CD4-positive, alpha-beta T cell treated with Interleukin-6 at 100 ng/mL for 8 hours (primary cell): ENCODE measurements at regions not wholly inside any gene's neighbourhood (a gene's known extent, or its start where the extent isn't known, plus 50 kb on each side); places are given as distances from the start of the nearest gene placed in this dataset.

ENCODE experiments used
- DNase-seq: peaks from one replicate; pipeline ENCODE4 v3.0.0-alpha.2; 2020; ENCODE audit warnings: mixed read lengths, low spot score

DNA sequence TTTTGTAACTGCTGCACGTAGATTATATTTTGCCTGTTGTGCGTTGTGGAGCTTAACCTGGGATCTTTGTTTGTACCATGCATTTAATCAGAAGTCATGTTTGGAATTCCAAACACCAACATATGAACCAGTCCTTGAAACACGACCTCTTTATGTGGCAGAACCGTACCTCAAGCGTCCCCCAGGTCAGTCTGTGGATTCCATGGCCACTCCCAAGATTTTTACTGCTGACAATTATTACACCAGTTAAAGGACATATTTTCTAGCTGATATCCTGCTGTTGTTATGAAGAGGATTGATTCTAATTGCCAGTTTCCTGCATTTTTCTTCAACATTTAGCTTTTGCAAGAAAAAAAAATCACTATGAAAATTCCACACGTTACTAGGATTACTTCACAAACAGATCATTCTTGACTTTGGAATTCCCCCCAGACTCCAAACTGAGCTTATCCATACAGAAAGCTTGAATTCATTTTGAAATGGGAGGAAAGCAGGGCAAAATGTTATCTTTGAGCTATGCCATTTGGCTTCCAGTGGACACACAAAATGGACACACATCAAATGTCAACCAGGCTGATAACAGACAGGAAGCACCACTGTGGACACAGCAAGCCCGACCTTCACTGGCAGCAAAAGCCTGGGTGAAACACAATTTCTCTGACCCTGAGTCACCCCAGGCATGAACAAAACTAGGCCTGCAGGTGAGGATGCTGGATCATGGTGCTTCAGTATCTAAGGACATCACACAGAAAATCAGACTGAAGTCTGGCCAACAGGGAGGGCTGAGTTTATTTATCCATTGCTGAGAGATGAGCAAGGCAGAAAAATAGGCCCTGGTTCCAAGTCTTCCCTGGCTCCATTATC is 542.9 kb upstream of the JAG1 start:
- no peak for DNase-seq

DNA sequence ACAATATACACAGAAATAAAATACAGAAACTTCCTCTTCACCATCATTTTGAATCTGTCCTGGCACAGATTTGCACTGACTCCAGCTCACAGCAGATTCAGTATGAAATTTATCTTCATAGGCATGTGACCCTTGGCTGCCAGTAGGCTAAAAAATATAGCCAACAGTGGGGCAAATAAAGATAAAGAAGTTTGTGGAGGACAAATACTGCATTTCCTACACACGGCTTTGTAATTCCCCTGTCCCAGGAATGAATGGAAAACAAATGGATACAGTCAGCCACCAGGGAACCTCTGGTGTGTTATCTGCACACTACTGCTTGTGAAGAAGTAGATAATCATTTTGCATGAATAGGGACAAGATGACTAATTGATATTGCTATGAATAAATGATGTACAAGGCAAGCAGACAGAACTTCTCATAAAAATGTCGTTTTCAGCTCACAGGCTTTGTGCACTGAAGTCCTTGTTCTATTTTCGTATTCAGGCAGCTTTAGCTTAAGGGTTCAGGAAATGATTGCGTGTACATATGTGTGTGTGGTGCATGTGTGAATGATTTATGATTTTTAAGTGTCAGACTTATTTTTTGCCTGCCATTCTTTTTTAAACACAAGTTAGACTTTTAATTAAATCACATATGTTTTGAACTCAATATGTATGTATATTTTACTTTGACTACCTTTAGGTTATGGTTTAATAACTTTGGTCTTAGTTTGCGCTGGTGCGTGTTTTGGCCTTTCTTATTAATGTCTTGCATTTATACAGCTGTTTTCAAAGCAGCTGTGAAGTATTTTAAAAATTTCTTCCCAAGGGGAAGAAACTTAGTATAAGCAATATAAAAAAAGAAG is 543.8 kb upstream of the JAG1 start:
- no peak for DNase-seq

DNA sequence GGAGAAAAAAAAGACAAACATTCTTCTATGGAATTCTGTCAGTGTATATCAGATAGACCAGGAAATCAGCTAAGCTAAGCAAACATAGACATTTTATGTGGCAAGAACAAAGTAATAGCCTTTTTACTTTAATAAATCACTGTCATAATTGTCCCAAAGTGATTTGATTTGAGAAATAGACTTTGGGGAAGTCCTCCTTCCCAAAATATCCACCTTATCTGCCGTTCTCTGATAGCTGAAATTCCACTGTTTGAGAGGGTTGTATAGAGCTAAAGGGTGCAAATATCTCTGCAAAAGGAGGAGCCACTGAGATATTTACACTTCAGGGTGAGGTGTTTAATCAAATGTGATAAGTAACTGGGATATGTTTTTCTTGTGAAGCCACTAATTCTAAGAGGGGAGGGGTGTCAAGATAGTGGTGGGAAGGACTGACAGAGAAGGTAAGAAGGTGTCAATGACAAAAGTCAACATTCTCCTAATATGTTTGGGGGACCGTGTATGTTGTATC is 544.4 kb upstream of the JAG1 start:
- DNase-seq = no peak

DNA sequence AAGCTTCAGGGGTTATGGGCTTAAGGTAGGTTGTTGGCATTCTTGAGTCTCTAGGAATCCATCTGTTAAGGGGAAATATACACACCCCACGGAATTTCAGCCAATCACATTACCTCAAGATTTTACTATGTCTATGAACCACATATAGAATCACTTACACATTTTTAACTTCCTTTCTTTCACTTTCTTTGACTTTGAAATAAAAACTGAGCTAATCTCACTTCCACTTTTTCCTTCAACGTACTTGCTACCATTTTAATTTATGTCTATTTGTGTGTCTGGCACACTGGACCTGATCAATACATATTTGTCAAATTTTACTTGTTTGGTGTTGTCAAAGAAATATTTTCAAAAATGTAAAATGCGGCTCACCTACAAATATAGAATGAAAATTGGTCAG is 545.4 kb upstream of the JAG1 start:
- no peak for DNase-seq

DNA sequence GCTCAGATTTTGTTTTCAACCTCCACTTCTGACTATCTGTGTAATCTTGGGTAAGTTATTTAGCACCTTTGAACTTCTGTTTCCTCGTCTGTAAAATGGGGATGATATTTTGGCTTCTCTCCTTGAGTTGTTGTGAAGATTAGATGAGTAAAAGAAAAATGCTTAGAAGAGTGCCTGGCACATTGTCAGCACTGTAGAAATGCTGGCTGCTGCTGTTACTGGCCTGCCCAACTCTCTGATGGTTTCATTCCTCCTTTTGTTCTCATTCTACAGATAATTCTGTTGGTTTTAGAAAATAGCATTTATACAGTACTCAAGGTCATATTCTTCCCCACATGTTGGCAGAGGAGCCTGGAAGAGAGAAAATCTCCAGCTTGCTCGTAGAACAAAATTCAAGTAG is 547.2 kb upstream of the JAG1 start:
- no peak for DNase-seq

DNA sequence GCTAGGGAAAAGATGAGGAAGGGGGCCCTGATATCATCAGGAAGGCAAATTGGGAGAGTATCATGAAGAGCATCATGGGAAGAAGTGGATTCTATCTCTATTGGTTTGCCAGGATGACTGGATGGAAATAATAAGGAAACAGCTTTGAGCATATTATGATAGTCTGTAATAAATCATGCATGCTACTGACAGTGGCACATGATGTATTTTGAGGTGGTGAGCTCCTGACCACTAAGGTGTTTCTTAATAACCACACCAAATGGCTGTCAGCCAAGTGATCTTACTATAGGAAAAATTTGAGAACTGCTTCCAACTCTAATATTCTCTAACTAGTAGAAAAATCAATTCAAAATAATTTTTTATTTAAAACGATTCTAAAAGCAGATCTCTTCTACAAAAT is 548.4 kb upstream of the JAG1 start:
- no peak for DNase-seq

DNA sequence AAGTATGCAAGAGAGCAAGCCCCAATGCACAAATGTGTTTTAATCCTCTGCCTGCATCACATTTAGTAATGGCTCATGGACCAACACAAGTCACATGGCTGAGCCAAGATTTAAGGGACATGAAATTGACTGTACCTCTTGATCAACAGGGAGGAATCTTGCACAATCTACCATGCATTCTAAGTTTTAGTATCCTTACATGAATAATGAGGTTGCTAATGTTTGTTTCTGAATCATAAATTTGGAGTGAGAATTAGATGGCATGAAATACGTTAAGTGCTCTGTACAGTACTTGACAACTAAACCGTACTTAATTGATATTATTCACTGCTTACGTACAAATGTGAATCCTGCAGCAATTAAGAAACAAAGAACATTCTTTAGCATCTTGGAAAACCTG is 553.8 kb upstream of the JAG1 start:
- no peak for DNase-seq

DNA sequence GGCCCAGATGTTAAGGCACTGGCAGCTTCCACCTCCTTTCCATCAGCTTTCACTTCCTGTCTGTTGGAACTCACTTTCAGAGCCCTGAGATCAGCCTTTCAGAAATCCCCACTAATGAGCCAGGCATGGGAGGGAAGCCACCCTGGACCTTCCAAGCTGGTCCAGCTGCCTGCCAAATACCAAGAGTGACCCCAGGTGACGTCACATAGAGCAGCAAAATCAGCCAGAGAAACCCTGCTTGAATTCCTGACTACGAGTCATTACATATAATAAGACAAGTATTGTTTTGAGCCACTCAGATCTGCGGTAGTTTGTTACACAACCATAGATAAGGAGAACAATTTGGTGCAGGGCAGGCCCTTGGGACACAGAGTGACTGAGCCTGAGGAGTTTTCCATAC is 556.0 kb upstream of the JAG1 start:
- DNase-seq = no peak

DNA sequence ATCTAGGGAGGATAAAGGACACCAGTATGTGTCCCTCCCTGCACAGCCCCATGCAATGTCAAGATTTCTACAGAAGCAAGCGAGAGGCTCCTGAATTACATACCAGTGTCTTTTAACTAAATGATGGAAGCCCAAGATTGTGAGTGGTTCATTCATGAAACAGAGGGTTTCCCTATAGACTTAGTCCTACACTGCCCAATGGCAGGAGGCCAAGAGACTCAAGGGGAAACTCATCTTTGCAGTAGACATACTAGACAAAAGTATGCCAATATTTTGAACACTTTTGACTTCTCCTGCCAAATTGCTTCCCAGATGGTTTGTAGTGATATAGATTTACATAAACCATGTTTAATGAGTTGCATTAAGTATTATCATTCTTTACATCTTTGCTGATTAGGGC is 557.2 kb upstream of the JAG1 start:
- DNase-seq = no peak

DNA sequence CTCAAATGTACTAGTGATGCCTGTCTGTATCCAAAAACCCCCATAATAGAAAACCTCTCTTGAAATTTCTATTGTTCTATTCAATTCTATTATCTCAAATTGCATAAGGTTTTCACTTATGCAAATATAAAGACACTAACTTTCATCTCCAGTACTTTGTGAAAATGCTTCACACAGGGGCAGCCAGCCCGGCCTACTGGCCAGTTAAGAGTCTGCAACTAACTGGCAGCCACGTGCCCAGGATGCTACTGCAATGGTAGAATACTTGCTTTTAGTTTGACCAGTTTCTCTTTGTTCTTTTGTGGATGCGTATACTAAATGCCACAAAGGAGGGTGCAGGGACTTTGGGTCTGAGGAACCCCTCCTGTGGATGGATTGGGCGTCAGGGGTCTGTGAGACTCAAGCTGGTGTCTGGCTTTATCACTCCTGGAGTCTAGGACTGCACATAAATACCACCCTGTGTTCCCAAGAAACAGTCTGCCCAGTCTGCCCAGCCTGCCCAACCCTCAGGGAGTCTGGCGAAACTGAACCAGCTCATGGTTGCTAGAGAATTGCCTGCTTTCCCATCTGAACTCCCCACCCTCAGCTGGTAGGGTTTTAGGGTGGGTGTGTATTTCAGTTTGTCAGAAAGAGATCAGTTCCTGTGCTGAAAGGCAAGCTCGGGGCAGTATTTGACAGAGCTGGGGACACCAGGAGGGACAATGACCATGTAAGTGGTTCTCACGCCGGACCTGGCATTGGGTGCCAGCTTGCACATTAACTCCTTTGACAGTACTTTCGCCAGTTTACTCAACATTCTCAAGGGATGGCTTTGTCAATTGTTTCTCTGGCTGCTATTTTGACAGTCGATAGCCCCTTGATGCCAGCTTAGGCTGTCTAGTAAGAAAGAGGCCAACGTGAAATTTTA is 558.2 kb upstream of the JAG1 start:
- DNase-seq = no peak

DNA sequence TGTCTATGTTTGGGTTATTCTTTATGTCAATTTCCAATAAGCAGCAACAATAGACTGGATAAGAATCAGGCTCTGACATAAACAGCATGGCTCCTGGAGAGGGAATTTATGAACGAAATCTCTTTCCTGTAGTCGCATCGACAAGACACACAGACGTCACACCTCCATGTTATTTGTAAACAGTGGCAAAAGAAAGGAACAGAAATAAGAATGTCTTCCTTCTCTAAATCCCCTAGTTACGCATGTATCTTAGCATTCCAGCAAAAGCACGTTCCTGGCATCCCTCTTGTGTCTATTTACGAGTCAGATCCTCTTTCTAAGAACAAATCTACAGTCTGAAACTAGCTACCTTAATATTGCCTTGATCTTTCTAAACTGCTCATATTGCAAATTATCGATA is 559.1 kb upstream of the JAG1 start:
- no peak for DNase-seq

DNA sequence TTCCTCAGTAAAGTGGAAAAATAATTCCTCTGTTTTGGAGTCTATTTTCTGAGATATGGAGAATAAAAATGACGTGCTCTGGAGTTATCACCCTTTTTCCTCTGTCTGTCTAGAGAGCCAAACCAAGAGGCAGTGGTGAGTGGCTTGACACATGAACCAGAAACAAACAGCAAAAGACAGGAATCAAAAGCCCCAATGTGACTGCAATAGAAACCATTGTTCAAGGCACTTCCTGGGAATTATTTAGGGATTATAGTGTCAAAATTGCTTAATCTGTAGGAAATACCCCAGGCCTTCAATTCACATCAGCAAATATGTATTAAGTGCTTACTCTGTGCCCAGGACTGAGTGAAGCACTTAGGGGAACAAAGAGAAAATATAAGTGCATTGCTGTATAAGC is 560.4 kb upstream of the JAG1 start:
- DNase-seq = no peak

DNA sequence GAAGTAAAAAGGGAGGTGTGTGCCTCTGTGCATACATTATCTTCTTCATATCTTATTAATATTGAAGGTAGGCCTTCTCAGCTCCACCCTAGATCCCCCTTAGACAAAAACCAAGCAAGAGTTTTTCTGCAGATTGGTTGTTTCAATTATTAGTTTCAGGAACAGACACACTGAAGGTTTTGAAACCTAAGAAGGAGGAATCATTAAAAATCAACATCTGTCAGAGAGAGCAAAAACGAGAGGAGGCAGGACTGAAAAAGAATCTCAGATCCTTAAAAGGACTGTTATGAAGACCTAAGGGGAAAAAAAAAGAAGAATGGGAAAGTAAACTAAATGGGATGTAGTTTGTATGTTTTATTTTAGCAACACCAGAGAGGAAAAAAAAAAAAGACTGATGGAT is 560.8 kb upstream of the JAG1 start:
- DNase-seq = no peak

DNA sequence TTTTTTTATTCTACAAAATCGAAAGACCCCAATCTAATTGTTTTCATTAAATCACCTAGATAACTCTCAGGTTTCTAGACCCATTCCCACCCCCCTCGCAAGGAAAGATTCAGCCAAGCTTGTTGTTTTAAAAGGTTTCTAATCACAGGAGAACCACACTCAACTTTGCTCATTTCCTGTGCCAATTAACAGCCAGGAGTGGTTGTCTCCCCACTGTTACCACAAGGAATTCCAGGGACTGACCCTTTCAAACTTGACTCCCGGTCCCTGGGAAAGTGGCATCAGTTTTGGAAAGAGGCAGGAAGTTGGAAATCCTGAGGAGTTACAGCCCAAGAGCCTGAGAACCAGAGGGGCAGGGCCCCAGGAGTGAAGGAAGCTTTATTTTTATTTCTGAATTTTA is 561.3 kb upstream of the JAG1 start:
- DNase-seq = no peak

DNA sequence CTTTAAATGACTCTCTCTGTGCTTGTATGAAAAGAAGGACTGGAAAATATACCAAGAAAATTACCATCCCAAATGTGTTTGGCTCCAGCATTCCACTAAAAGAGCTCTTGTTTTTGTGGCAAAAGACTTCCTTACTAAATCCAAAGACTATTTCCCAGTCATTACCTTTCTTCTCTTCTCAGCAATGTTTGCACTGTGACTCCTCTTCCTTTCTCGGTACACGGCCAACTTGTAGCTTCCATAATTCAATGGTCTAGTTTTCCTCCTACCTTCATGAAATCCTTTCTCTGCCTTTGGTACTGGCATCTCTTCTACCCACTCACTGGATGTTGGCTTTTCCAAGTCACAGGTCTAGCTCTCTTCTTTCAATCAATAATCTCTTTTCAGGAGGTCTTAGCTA is 568.5 kb upstream of the JAG1 start:
- no peak for DNase-seq

DNA sequence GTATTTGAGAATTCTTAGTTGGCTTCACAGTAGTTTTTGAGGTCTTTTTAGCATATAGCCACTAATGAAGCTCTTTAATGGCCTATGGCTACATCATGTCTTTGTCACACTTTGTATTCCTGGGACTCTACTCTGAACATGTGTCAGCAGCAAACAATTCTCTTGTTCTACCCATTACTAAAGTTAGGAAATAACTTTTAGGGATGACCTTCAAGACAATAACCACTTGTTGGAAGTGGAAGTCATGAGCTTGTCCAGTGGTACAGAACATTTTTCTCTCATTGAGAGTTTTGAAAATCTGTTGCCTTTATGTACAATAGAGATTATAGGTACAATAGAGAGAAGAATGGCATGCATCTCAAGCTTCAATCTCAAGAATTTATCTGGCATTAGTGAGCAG is 571.6 kb upstream of the JAG1 start:
- DNase-seq = no peak

DNA sequence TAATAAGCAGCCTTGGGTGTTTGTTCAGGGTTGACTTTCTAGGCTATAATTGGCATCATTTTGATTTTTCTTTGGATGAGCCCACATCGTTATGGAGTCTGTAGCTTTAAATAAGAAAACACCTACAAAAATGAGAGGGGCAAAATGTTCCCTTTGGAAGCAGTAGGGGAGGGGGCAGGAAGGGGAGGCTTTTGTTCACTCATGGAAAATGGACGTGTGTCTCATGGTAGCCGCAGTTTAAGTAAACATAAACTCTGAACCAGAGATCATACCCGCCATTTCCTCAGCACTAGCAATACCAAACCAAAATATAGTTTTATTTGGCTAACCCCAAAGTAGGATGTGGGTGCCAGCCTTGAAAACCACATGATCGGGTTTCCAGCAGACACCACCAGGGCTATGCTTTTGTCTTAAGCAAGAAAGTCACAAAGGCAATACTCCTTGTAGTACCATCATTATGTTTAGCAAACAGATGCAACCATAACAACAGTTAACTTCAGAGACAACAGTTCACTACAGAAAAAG is 572.5 kb upstream of the JAG1 start:
- no peak for DNase-seq

DNA sequence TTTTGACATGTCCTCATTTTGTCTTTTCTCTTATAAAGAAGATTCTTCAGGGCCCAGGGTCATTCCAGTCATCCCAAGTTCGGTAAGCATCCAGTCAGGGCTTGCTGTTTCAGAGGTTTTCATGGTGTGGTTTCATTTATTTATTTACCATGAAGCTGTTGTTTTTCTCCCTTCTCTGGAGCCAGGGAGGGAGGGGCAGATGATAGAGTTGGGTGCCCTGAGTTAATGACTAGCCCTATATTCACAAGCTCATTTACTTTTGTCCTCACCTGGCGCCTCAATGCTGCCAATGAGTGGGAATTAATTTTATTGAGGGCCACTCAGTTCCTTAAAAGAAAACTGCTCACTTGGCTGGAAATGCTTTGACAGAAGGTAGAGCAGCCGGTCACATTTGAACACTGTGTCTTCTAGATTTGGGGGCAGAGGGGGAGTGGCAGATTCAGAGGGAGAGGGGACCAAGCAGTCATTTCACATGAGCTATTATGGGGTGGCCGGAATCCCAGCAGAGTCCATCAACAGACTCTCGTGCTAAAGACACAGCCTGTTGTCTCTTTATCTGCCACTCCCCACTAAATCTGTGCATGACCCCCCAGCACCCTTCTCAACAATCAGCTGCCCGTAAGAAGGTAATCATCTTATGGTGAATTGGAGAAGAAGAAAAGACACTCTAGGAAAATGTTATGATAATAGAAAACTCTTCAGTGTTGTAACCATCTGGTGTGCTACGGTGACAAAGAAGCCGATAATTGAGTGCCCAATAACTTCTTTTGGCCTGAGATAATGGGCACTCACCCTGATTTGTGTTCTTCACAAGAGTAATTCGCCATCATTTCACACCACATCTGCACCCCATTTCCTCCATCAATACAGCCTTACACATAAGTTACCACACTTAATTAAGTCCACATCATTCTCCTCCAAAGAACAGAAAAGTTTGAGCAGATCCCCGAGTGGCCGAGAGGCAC is 573.5 kb upstream of the JAG1 start:
- no peak for DNase-seq

DNA sequence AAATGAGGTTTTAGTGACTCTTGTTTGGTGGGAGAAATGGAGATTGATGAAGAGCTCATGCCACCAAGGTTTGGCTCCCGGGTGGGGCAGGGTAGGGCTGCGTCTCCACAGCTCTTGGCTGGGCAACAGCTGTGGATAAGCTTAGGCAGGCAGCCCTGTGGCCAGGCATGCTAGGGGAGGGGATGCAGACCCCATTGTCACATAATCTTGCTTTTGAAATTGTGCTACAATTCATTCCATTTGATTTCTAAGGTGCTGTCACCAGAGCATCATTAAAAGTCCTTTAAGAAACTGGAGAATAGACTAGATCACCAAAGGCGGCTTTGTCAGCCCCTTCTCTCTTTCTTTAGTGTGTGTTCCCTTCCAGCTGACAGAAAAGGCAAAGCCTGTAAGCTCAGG is 574.2 kb upstream of the JAG1 start:
- DNase-seq = no peak

DNA sequence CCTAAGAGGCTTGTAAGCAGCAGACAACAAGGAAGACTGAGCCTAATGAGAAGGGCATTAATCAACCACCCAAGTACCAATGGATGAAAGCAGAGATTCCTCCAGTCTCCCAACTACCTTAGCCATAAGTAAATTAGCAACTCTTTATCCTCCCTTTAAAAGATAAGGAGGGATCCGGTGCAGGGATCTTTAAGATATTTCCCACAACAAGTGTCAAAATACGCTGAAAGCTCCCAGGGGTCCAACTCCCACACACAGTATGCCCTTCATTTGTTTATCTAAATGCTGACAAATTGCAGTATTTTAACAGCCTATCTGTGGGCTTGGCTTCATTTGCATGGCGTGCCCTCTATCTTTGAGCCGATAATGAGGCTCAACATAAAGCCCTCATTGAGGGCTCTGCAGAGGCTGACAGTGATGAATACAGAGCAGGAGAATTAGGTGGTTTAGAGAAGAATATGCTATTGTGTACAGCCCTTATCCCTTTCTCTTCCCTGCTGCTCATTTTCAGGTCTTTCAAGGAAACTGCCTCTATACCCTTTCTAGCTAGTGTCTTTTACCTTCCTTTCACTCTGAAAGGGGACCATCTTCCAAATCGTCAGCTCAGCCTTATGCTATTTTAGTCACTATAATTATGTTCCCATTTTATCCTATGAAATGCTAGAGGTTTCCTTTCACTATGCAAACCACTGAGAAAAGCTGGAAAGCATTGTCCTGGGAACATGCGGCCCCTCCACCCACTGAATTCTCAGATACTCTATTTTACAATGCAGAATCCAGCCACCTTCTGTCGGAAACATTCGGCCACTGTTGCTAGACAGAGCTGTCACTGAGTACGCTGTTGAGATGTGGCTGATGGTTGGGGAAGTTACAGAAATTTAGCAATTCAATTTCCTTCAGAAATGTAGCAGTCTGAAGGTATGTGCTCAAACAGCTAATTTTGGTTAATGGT is 575.2 kb upstream of the JAG1 start:
- no peak for DNase-seq
